ENCODE measurements at regions not wholly inside any gene's neighbourhood (a gene's known extent, or its start where the extent isn't known, plus 50 kb on each side); places are given as distances from the start of the nearest gene placed in this dataset.

DNA sequence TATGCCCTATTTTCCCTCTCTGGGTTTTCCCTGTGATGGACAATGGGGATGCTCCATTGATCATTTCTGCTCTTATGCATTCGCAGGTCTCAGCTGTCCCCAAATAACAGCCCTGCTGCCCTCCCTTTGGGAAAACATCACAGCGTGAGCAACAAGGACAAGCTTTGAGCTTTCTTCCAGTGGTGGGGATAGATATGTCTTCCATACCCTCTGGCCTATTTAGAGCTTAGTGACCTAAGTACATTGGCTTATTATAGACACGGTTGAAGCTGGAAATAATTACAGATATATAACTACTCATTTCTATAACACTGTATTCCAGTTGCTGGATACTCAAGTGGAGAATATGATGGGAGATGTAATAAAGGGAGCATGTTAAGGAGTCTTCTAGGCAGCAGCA, 304.3 kb upstream of the MGAT5 start:
- no peaks in the 10 kb centered on the region for H3K36me3 Mint-ChIP-seq (ENCODE audit: low read depth)
- H3K36me3 ChIP-seq (ENCODE audit: control insufficient read depth, insufficient read depth, low read length) = no peaks in the 10 kb centered on the region
- H3K4me1 Mint-ChIP-seq = peaks cover 3% of the 10 kb centered on the region
- no peak for DNase-seq
- no peaks in the 10 kb centered on the region for H3K9me3 Mint-ChIP-seq
- H3K27ac ChIP-seq (ENCODE audit: low read depth, low read length) = no peak overlapping the region
- no peaks in the 10 kb centered on the region for H3K4me1 ChIP-seq (ENCODE audit: control insufficient read depth, insufficient read depth, low read length)
- H3K9me3 ChIP-seq (ENCODE audit: control insufficient read depth, low read length) = peaks cover 3% of the 10 kb centered on the region
- peaks cover 15% of the 10 kb centered on the region for H3K27me3 ChIP-seq (ENCODE audit: control insufficient read depth, insufficient read depth, low read length, poor library complexity, severe bottlenecking)
- H3K27ac Mint-ChIP-seq = no peak overlapping the region
- no peak overlapping the region for H3K4me3 ChIP-seq (ENCODE audit: low read length)
- no peak overlapping the region for H3K4me3 Mint-ChIP-seq
- TF ChIP-seq, protein P1, sequence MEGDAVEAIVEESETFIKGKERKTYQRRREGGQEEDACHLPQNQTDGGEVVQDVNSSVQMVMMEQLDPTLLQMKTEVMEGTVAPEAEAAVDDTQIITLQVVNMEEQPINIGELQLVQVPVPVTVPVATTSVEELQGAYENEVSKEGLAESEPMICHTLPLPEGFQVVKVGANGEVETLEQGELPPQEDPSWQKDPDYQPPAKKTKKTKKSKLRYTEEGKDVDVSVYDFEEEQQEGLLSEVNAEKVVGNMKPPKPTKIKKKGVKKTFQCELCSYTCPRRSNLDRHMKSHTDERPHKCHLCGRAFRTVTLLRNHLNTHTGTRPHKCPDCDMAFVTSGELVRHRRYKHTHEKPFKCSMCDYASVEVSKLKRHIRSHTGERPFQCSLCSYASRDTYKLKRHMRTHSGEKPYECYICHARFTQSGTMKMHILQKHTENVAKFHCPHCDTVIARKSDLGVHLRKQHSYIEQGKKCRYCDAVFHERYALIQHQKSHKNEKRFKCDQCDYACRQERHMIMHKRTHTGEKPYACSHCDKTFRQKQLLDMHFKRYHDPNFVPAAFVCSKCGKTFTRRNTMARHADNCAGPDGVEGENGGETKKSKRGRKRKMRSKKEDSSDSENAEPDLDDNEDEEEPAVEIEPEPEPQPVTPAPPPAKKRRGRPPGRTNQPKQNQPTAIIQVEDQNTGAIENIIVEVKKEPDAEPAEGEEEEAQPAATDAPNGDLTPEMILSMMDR (conservative IDR thresholded peaks at IDR 0.05) = no peak
- H3K9ac ChIP-seq (ENCODE audit: extremely low read depth, low read length, poor library complexity, severe bottlenecking) = no peak overlapping the region
- no peaks in the 10 kb centered on the region for H3K27me3 Mint-ChIP-seq (ENCODE audit: insufficient read depth)
- 98% methylated on average over 2 of the region's 3 CpGs; no CpG with 5 or more reads in 1 of the 2 experiments for WGBS, 2 experiments (ENCODE audit: insufficient coverage in 1 of 2, insufficient read length in 1 of 2)

DNA sequence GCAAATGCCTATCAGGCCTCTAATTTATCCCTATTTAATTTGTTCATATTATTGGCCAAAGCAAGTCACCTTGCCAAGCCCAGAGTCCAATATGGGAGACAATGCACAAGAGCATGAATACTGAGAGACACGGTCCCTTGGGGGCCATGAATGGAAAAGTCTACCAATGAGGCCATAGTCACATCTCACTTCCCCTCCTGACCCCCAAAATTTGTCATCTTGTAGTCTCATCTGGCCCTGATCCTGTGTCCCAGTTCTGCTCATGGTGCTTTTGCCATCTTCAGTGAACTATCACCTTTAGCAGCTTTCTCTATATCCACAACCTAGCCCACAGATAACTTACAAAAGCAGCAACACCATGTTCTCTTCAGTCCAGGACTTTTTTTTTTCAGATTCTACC, 302.7 kb upstream of the MGAT5 start:
- Histone ChIP-seq H3K27ac (ENCODE audit: low read depth, low read length) (no peak overlapping the region), H3K9ac (ENCODE audit: extremely low read depth, low read length, poor library complexity, severe bottlenecking) (no peak overlapping the region), H3K9me3 (ENCODE audit: control insufficient read depth, low read length) (peaks cover 3% of the 10 kb centered on the region), H3K36me3 (ENCODE audit: control insufficient read depth, insufficient read depth, low read length) (no peaks in the 10 kb centered on the region), H3K4me3 (ENCODE audit: low read length) (no peak overlapping the region), H3K4me1 (ENCODE audit: control insufficient read depth, insufficient read depth, low read length) (no peaks in the 10 kb centered on the region), H3K27me3 (ENCODE audit: control insufficient read depth, insufficient read depth, low read length, poor library complexity, severe bottlenecking) (peaks cover 15% of the 10 kb centered on the region)
- no peak overlapping the region for H3K4me3 Mint-ChIP-seq
- no peaks in the 10 kb centered on the region for H3K36me3 Mint-ChIP-seq (ENCODE audit: low read depth)
- peaks cover 3% of the 10 kb centered on the region for H3K4me1 Mint-ChIP-seq
- DNase-seq = no peak
- H3K27me3 Mint-ChIP-seq (ENCODE audit: insufficient read depth) = no peaks in the 10 kb centered on the region
- TF ChIP-seq, protein P1 (conservative IDR thresholded peaks at IDR 0.05) = no peak
- no peaks in the 10 kb centered on the region for H3K9me3 Mint-ChIP-seq
- WGBS, 2 experiments (ENCODE audit: insufficient coverage in 1 of 2, insufficient read length in 1 of 2) = 83% methylated on average over 1 of the region's 1 CpG; no CpG with 5 or more reads in 1 of the 2 experiments
- H3K27ac Mint-ChIP-seq = no peak overlapping the region

DNA sequence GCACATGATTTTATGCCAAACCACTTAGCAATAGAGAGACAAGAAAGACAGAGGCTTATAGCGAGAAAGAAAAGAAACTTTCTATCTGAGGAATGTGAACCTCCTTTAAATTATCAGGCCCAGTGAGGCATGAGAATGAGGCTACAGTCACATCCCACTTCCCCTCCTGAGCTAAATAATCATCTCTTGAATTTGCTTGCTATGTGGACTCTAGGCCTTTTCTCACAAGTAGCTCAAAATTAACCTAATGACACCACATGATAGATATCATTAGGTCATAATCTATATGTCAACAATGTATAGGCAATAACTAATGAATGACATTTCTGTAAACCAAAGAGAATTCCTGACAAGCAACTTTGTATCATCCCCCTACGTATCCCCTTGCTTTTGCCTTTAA, 301.5 kb upstream of the MGAT5 start:
- Histone ChIP-seq H3K4me3 (ENCODE audit: low read length) (no peak overlapping the region), H3K27me3 (ENCODE audit: control insufficient read depth, insufficient read depth, low read length, poor library complexity, severe bottlenecking) (peaks cover 19% of the 10 kb centered on the region), H3K9ac (ENCODE audit: extremely low read depth, low read length, poor library complexity, severe bottlenecking) (no peak overlapping the region), H3K4me1 (ENCODE audit: control insufficient read depth, insufficient read depth, low read length) (no peaks in the 10 kb centered on the region), H3K27ac (ENCODE audit: low read depth, low read length) (no peak overlapping the region), H3K36me3 (ENCODE audit: control insufficient read depth, insufficient read depth, low read length) (no peaks in the 10 kb centered on the region), H3K9me3 (ENCODE audit: control insufficient read depth, low read length) (peaks cover 3% of the 10 kb centered on the region)
- Mint-ChIP-seq H3K4me3 (no peak overlapping the region), H3K4me1 (peaks cover 3% of the 10 kb centered on the region), H3K36me3 (ENCODE audit: low read depth) (no peaks in the 10 kb centered on the region), H3K9me3 (no peaks in the 10 kb centered on the region), H3K27ac (no peak overlapping the region), H3K27me3 (ENCODE audit: insufficient read depth) (peaks cover 8% of the 10 kb centered on the region)
- TF ChIP-seq, protein P1 (conservative IDR thresholded peaks at IDR 0.05) = no peak
- 86 to 91% methylated on average over 1 to 2 of the region's 2 CpGs for WGBS, 2 experiments (ENCODE audit: insufficient coverage in 1 of 2, insufficient read length in 1 of 2)
- DNase-seq = no peak
